ENCODE measurements at regions not wholly inside any gene's neighbourhood (a gene's known extent, or its start where the extent isn't known, plus 50 kb on each side); places are given as distances from the start of the nearest gene placed in this dataset.

DNA sequence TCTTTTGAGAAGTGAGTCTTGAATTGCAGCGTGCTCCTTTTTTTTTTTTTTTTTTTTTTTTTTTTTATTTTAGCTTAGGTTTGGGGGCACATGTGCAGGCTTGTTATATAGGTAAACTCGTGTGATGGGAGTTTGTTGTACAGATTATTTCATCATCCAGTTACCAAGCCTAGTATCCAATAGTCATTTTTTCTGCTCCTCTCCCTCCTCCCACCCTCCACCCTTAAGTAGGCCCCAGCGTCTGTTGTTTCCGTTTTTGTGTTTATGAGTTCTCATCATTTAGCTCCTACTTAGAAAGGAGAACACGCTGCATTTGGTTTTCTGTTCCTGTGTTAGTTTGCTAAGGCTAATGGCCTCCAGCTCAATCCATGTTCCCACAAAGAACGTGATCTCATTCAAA is 81.3 kb upstream of the TSPAN5 start:
- Histone ChIP-seq H3K4me3 (no peak overlapping the region), H3K79me2 (no peaks in the 10 kb centered on the region), H3K27ac (peak overlapping the region; percentile 27), H3K4me1 (ENCODE audit: insufficient read depth) (no peaks in the 10 kb centered on the region), H3K4me2 (no peak overlapping the region), H3K27me3 (no peaks in the 10 kb centered on the region), H2AFZ (peak overlapping the region; percentile 13), H4K20me1 (ENCODE audit: insufficient read depth, poor library complexity, severe bottlenecking) (no peaks in the 10 kb centered on the region), H3K9me2 (replicated peaks; ENCODE audit: insufficient read depth) (no peaks in the 10 kb centered on the region), H3K36me3 (replicated peaks; ENCODE audit: insufficient read depth, low read depth) (no peaks in the 10 kb centered on the region), H3K9me3 (ENCODE audit: low read depth) (no peaks in the 10 kb centered on the region)
- 26% methylated on average over 6 of the region's 6 CpGs for WGBS (ENCODE audit: low lambda C conversion rate, missing lambda C conversion rate)
- TF ChIP-seq EZH2 (IDR thresholded peaks at IDR 0.05; ENCODE audit: borderline replicate concordance) = no peak
- TF ChIP-seq, protein P1, sequence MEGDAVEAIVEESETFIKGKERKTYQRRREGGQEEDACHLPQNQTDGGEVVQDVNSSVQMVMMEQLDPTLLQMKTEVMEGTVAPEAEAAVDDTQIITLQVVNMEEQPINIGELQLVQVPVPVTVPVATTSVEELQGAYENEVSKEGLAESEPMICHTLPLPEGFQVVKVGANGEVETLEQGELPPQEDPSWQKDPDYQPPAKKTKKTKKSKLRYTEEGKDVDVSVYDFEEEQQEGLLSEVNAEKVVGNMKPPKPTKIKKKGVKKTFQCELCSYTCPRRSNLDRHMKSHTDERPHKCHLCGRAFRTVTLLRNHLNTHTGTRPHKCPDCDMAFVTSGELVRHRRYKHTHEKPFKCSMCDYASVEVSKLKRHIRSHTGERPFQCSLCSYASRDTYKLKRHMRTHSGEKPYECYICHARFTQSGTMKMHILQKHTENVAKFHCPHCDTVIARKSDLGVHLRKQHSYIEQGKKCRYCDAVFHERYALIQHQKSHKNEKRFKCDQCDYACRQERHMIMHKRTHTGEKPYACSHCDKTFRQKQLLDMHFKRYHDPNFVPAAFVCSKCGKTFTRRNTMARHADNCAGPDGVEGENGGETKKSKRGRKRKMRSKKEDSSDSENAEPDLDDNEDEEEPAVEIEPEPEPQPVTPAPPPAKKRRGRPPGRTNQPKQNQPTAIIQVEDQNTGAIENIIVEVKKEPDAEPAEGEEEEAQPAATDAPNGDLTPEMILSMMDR (IDR thresholded peaks at IDR 0.05; ENCODE audit: poor library complexity) = no peak
- no peak for TF ChIP-seq EZH2phosphoT487 (IDR thresholded peaks at IDR 0.05; ENCODE audit: low read depth, severe bottlenecking, unreplicated experiment)
- DNase-seq (ENCODE audit: low spot score) = no peak

DNA sequence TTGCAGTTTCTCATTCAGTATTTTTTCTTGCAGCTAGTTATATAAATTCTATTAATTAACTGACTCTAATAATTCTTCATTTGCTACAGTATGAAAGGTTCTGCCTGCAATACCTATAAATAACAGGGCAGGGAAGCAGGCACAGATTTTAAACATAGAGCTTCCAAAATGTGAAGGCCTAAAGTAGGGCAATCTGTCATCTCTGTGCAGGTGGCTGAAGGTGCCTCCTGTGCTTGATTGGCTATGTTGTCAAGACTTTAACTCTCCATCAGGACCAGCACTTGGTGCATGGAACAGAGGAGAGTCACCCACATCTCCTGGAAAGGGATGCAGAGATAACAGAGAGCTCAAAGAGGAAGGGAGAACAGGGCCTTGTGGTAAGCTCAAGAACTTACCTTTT is 75.2 kb upstream of the TSPAN5 start:
- no peak overlapping the region for H3K4me3 ChIP-seq
- no peak for DNase-seq (ENCODE audit: low spot score)
- no peaks in the 10 kb centered on the region for H3K9me2 ChIP-seq (replicated peaks; ENCODE audit: insufficient read depth)
- no peaks in the 10 kb centered on the region for H3K9me3 ChIP-seq (ENCODE audit: low read depth)
- TF ChIP-seq, protein P1 (IDR thresholded peaks at IDR 0.05; ENCODE audit: poor library complexity) = no peak
- no peak for TF ChIP-seq EZH2 (IDR thresholded peaks at IDR 0.05; ENCODE audit: borderline replicate concordance)
- no peak for TF ChIP-seq EZH2phosphoT487 (IDR thresholded peaks at IDR 0.05; ENCODE audit: low read depth, severe bottlenecking, unreplicated experiment)
- H3K27ac ChIP-seq = no peak overlapping the region
- no peak overlapping the region for H3K4me2 ChIP-seq
- no peak overlapping the region for H2AFZ ChIP-seq
- H3K27me3 ChIP-seq = no peaks in the 10 kb centered on the region
- H3K36me3 ChIP-seq (replicated peaks; ENCODE audit: insufficient read depth, low read depth) = no peaks in the 10 kb centered on the region
- H3K79me2 ChIP-seq = no peaks in the 10 kb centered on the region
- no peaks in the 10 kb centered on the region for H3K4me1 ChIP-seq (ENCODE audit: insufficient read depth)
- H4K20me1 ChIP-seq (ENCODE audit: insufficient read depth, poor library complexity, severe bottlenecking) = no peaks in the 10 kb centered on the region

DNA sequence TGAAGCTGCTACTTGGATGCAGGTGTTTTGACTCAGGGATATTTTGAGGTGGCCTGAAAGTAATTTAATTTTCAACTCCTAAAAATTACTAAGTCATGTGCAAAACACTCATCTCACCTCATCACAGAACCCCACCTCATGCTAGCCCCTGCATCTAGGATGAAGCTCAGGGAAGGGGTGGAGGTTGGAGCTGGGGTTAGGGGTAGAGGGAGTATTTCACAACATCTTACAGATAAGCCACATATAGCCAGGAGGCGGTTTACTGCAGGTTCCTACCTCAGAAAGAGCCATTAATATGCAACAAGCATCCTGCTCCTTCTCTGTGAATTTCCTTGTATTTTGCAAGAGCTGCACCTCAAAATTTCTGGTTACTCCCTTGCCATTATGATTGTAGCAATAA is 70.5 kb upstream of the TSPAN5 start:
- H3K27me3 ChIP-seq = no peaks in the 10 kb centered on the region
- 64% methylated on average over 1 of the region's 1 CpG for WGBS (ENCODE audit: low lambda C conversion rate, missing lambda C conversion rate)
- H3K79me2 ChIP-seq = no peaks in the 10 kb centered on the region
- H3K36me3 ChIP-seq (replicated peaks; ENCODE audit: insufficient read depth, low read depth) = no peaks in the 10 kb centered on the region
- no peak overlapping the region for H3K4me3 ChIP-seq
- DNase-seq (ENCODE audit: low spot score) = no peak
- no peaks in the 10 kb centered on the region for H4K20me1 ChIP-seq (ENCODE audit: insufficient read depth, poor library complexity, severe bottlenecking)
- no peaks in the 10 kb centered on the region for H3K9me2 ChIP-seq (replicated peaks; ENCODE audit: insufficient read depth)
- TF ChIP-seq EZH2phosphoT487 (IDR thresholded peaks at IDR 0.05; ENCODE audit: low read depth, severe bottlenecking, unreplicated experiment) (no peak), EZH2 (IDR thresholded peaks at IDR 0.05; ENCODE audit: borderline replicate concordance) (no peak)
- TF ChIP-seq, protein P1 (IDR thresholded peaks at IDR 0.05; ENCODE audit: poor library complexity) = no peak
- H2AFZ ChIP-seq = no peak overlapping the region
- H3K4me2 ChIP-seq = no peak overlapping the region
- H3K4me1 ChIP-seq (ENCODE audit: insufficient read depth) = no peaks in the 10 kb centered on the region
- no peak overlapping the region for H3K27ac ChIP-seq
- H3K9me3 ChIP-seq (ENCODE audit: low read depth) = no peaks in the 10 kb centered on the region

DNA sequence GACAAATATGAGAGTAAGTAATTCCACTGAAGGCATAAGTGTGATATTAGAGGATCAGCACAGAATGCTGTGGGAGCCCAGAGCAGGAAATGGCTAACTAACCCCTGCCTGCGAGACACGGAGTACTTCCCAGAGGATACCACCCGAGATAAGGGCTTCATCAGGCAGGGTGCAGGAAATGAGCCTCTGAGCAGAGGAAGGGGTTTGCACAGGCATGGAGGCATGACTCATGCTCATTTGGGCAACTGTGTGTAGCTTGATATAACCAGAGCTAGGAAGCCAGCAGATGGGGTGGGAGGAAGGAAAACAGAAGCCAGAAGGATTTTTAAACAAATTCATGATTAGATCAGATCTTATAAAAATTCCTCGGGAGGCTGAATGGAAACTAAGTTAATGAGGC is 70.0 kb upstream of the TSPAN5 start:
- peak overlapping the region; percentile 16 for H2AFZ ChIP-seq
- no peaks in the 10 kb centered on the region for H3K27me3 ChIP-seq
- H4K20me1 ChIP-seq (ENCODE audit: insufficient read depth, poor library complexity, severe bottlenecking) = no peaks in the 10 kb centered on the region
- DNase-seq (ENCODE audit: low spot score) = peak; percentile 24
- H3K36me3 ChIP-seq (replicated peaks; ENCODE audit: insufficient read depth, low read depth) = no peaks in the 10 kb centered on the region
- H3K4me3 ChIP-seq = no peak overlapping the region
- 18% methylated on average over 4 of the region's 4 CpGs for WGBS (ENCODE audit: low lambda C conversion rate, missing lambda C conversion rate)
- no peaks in the 10 kb centered on the region for H3K9me2 ChIP-seq (replicated peaks; ENCODE audit: insufficient read depth)
- no peak overlapping the region for H3K4me2 ChIP-seq
- no peaks in the 10 kb centered on the region for H3K9me3 ChIP-seq (ENCODE audit: low read depth)
- no peaks in the 10 kb centered on the region for H3K79me2 ChIP-seq
- no peak overlapping the region for H3K27ac ChIP-seq
- H3K4me1 ChIP-seq (ENCODE audit: insufficient read depth) = no peaks in the 10 kb centered on the region
- TF ChIP-seq, protein P1 (IDR thresholded peaks at IDR 0.05; ENCODE audit: poor library complexity) = no peak
- no peak for TF ChIP-seq EZH2 (IDR thresholded peaks at IDR 0.05; ENCODE audit: borderline replicate concordance)
- no peak for TF ChIP-seq EZH2phosphoT487 (IDR thresholded peaks at IDR 0.05; ENCODE audit: low read depth, severe bottlenecking, unreplicated experiment)

All from hepatocyte (in vitro differentiated cells).